Ovary (tissue), 3 donors: ENCODE measurements at regions not wholly inside any gene's neighbourhood (a gene's known extent, or its start where the extent isn't known, plus 50 kb on each side); places are given as distances from the start of the nearest gene placed in this dataset.

Source experiments
- POLR2A ChIP-seq: fragments of 450-650 bp; IDR thresholded peaks from one replicate; pipeline ENCODE4 v1.6.1; 2017; ENCODE audit warnings: antibody characterized with exemption, mild to moderate bottlenecking, moderate library complexity
- TF ChIP-seq, protein P1 (sequence below), 3 donors: fragments of 450-650 bp in 2 of 3; fragments of 200-600 bp in 1 of 3; IDR thresholded peaks; one replicate each; pipeline versions ENCODE4 v1.5.1 to v1.8.0; 2016 to 2022; ENCODE audit warnings: antibody characterized with exemption in 3 of 3, mild to moderate bottlenecking in 1 of 3
- donor health status: DM: no; HTN: no; CAD: no.

DNA sequence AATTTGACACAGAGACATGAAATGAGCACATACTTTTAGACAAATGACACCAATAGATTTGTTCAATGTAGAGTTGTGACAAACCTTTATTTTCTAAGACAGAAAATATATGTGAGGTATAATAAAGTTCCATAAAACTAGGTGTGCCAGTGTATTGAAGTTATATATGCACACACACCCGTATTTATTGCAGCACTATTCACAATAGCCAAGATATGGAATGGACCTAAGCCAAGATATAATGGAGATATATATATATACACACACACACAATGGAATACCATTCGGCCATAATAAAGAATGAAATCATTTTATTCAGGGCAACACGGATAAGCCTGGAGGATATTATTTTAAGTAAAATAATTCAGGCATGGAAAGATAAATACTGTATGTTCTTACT lies 1013.5 kb downstream of the KCNT2 start:
- TF ChIP-seq, protein P1, sequence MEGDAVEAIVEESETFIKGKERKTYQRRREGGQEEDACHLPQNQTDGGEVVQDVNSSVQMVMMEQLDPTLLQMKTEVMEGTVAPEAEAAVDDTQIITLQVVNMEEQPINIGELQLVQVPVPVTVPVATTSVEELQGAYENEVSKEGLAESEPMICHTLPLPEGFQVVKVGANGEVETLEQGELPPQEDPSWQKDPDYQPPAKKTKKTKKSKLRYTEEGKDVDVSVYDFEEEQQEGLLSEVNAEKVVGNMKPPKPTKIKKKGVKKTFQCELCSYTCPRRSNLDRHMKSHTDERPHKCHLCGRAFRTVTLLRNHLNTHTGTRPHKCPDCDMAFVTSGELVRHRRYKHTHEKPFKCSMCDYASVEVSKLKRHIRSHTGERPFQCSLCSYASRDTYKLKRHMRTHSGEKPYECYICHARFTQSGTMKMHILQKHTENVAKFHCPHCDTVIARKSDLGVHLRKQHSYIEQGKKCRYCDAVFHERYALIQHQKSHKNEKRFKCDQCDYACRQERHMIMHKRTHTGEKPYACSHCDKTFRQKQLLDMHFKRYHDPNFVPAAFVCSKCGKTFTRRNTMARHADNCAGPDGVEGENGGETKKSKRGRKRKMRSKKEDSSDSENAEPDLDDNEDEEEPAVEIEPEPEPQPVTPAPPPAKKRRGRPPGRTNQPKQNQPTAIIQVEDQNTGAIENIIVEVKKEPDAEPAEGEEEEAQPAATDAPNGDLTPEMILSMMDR (IDR thresholded peaks at IDR 0.05) = no peak
- no peak for TF ChIP-seq POLR2A
